ENCODE measurements at regions not wholly inside any gene's neighbourhood (a gene's known extent, or its start where the extent isn't known, plus 50 kb on each side); places are given as distances from the start of the nearest gene placed in this dataset.

DNA sequence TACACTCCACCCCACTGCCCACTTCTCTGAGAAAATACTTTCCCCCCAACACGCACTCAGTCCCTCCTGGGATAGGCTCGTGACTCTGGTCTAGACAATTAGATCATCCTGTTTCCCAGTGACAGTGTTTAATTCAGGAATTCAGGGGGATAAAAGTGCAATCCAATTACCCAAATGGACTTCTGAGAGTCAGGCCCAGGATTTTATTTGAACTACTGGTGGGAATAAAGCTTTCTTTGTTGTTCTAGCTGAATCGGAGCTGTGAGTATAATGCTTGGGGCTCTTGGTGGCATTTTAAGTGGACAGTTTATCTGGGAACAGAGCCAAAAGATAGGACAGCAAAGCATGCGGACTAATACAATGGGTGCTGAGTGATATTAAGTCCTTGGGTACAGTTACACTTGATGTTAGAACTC is 683.3 kb downstream of the MAT2B start:
- TF ChIP-seq, protein P1, sequence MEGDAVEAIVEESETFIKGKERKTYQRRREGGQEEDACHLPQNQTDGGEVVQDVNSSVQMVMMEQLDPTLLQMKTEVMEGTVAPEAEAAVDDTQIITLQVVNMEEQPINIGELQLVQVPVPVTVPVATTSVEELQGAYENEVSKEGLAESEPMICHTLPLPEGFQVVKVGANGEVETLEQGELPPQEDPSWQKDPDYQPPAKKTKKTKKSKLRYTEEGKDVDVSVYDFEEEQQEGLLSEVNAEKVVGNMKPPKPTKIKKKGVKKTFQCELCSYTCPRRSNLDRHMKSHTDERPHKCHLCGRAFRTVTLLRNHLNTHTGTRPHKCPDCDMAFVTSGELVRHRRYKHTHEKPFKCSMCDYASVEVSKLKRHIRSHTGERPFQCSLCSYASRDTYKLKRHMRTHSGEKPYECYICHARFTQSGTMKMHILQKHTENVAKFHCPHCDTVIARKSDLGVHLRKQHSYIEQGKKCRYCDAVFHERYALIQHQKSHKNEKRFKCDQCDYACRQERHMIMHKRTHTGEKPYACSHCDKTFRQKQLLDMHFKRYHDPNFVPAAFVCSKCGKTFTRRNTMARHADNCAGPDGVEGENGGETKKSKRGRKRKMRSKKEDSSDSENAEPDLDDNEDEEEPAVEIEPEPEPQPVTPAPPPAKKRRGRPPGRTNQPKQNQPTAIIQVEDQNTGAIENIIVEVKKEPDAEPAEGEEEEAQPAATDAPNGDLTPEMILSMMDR (IDR thresholded peaks at IDR 0.05; ENCODE audit: low read depth, low read length, missing input control), result no peak
- no peak for TF ChIP-seq YY1 (IDR thresholded peaks at IDR 0.05)
- TF ChIP-seq, protein P2, sequence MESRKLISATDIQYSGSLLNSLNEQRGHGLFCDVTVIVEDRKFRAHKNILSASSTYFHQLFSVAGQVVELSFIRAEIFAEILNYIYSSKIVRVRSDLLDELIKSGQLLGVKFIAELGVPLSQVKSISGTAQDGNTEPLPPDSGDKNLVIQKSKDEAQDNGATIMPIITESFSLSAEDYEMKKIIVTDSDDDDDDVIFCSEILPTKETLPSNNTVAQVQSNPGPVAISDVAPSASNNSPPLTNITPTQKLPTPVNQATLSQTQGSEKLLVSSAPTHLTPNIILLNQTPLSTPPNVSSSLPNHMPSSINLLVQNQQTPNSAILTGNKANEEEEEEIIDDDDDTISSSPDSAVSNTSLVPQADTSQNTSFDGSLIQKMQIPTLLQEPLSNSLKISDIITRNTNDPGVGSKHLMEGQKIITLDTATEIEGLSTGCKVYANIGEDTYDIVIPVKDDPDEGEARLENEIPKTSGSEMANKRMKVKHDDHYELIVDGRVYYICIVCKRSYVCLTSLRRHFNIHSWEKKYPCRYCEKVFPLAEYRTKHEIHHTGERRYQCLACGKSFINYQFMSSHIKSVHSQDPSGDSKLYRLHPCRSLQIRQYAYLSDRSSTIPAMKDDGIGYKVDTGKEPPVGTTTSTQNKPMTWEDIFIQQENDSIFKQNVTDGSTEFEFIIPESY (IDR thresholded peaks at IDR 0.05), result no peak
- TF ChIP-seq RAD21 (IDR thresholded peaks at IDR 0.05), result no peak
- TF ChIP-seq, protein P3, sequence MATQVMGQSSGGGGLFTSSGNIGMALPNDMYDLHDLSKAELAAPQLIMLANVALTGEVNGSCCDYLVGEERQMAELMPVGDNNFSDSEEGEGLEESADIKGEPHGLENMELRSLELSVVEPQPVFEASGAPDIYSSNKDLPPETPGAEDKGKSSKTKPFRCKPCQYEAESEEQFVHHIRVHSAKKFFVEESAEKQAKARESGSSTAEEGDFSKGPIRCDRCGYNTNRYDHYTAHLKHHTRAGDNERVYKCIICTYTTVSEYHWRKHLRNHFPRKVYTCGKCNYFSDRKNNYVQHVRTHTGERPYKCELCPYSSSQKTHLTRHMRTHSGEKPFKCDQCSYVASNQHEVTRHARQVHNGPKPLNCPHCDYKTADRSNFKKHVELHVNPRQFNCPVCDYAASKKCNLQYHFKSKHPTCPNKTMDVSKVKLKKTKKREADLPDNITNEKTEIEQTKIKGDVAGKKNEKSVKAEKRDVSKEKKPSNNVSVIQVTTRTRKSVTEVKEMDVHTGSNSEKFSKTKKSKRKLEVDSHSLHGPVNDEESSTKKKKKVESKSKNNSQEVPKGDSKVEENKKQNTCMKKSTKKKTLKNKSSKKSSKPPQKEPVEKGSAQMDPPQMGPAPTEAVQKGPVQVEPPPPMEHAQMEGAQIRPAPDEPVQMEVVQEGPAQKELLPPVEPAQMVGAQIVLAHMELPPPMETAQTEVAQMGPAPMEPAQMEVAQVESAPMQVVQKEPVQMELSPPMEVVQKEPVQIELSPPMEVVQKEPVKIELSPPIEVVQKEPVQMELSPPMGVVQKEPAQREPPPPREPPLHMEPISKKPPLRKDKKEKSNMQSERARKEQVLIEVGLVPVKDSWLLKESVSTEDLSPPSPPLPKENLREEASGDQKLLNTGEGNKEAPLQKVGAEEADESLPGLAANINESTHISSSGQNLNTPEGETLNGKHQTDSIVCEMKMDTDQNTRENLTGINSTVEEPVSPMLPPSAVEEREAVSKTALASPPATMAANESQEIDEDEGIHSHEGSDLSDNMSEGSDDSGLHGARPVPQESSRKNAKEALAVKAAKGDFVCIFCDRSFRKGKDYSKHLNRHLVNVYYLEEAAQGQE (IDR thresholded peaks at IDR 0.05), result no peak

Measured in liver (tissue), 3 donors.